Common myeloid progenitor, CD34-positive (primary cell): ENCODE measurements at regions not wholly inside any gene's neighbourhood (a gene's known extent, or its start where the extent isn't known, plus 50 kb on each side); places are given as distances from the start of the nearest gene placed in this dataset.
"Not testable (repeated sequence)": the region's sequence is repeated elsewhere in the genome, so short reads cannot be mapped to it uniquely, and the experiment has no call there.

Experiments
- CTCF ChIA-PET: fragments of 350-600 bp; sonication (Branson Sonifier 250); formaldehyde crosslinking; loops from one replicate; lab custom pipeline; 2021; ENCODE audit warnings: antibody characterized with exemption; lab: Charles Lee
- POLR2A ChIA-PET: fragments of 350-600 bp; sonication (Branson Sonifier 250); formaldehyde crosslinking; loops from one replicate; lab custom pipeline; 2021; ENCODE audit warnings: antibody characterized with exemption; lab: Charles Lee
- DNase-seq, 3 donors: peaks; one replicate each; pipeline versions ENCODE4 v3.0.0 to v3.0.0-alpha.2; 2013
- H3K27ac ChIP-seq, 2 experiments: 1 replicate in 1 of 2; 2 replicates in 1 of 2; pipeline ENCODE4 v1.7.0; 2013; ENCODE audit warnings: inconsistent platforms in 2 of 2, low read length in 2 of 2, mild to moderate bottlenecking in 2 of 2, low read depth in 1 of 2, moderate library complexity in 1 of 2; ENCODE audit not compliant: severe bottlenecking in 2 of 2, insufficient read depth in 1 of 2, poor library complexity in 1 of 2
- H3K27me3 ChIP-seq, 5 experiments: replicated peaks in 2 of 5; 1 replicate in 3 of 5; 2 replicates in 2 of 5; pipeline versions ENCODE4 v1.6.1 to v1.7.0; 2013; ENCODE audit warnings: low read length in 4 of 5, mild to moderate bottlenecking in 2 of 5, moderate library complexity in 2 of 5, inconsistent platforms in 1 of 5; ENCODE audit not compliant: insufficient read depth in 5 of 5, control insufficient read depth in 4 of 5
- H3K36me3 ChIP-seq, 4 experiments: 1 replicate in 2 of 4; 2 replicates in 2 of 4; pipeline versions ENCODE4 v1.6.1 to v1.7.0; 2013; ENCODE audit warnings: low read length in 3 of 4, control low read depth in 1 of 4, mild to moderate bottlenecking in 1 of 4; ENCODE audit not compliant: control insufficient read depth in 4 of 4, insufficient read depth in 4 of 4
- H3K4me1 ChIP-seq, 4 experiments: 1 replicate in 3 of 4; 2 replicates in 1 of 4; pipeline versions ENCODE4 v1.6.1 to v1.7.1; 2013; ENCODE audit warnings: low read length in 3 of 4, mild to moderate bottlenecking in 3 of 4, control low read depth in 1 of 4, inconsistent platforms in 1 of 4, moderate library complexity in 1 of 4; ENCODE audit not compliant: control insufficient read depth in 4 of 4, insufficient read depth in 4 of 4; ENCODE audit errors: control extremely low read depth in 1 of 4
- H3K4me3 ChIP-seq, 7 experiments: 1 replicate in 4 of 7; 2 replicates in 3 of 7; pipeline versions ENCODE4 v1.5.1 to v1.7.0; 2013; ENCODE audit warnings: mild to moderate bottlenecking in 7 of 7, low read length in 6 of 7, moderate library complexity in 6 of 7, inconsistent platforms in 2 of 7, low read depth in 2 of 7, control low read depth in 1 of 7; ENCODE audit not compliant: insufficient read depth in 4 of 7, control insufficient read depth in 1 of 7; ENCODE audit errors: extremely low read depth in 1 of 7
- H3K9me3 ChIP-seq, 5 experiments: 1 replicate in 4 of 5; 2 replicates in 1 of 5; pipeline versions ENCODE4 v1.6.1 to v1.7.1; 2013; ENCODE audit warnings: low read length in 4 of 5, mild to moderate bottlenecking in 2 of 5, inconsistent platforms in 1 of 5, low read depth in 1 of 5, moderate library complexity in 1 of 5; ENCODE audit not compliant: control insufficient read depth in 4 of 5, insufficient read depth in 2 of 5; ENCODE audit errors: control extremely low read depth in 1 of 5
- WGBS: methylation state at CpG from one replicate; pipeline ENCODE4 v1.1.5; 2013; ENCODE audit not compliant: insufficient coverage; 5-methylcytosine and 5-hydroxymethylcytosine counted together

DNA sequence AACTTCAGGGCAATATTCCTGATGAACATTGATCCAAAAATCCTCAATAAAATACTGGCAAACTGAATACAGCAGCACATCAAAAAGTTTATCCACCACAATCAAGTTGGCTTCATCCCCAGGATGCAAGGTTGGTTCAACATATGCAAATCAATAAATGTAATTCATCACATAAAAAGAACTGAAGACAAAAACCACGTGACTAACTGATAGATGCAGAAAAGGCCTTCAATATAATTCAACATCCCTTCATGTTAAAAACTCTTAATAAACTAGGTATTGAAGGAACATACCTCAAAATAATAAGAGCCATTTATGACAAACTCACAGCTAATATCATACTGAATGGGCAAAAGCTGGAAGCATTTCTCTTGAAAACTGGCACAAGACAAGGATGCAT lies 85.3 kb upstream of the THSD7B start:
- H3K9me3 ChIP-seq, POLR2A ChIA-PET, H3K36me3 ChIP-seq, H3K4me1 ChIP-seq, H3K27ac ChIP-seq, DNase-seq, CTCF ChIA-PET, H3K4me3 ChIP-seq, H3K27me3 ChIP-seq: not testable (repeated sequence)
- no CpG with 5 or more reads among the region's 1 CpG for WGBS

DNA sequence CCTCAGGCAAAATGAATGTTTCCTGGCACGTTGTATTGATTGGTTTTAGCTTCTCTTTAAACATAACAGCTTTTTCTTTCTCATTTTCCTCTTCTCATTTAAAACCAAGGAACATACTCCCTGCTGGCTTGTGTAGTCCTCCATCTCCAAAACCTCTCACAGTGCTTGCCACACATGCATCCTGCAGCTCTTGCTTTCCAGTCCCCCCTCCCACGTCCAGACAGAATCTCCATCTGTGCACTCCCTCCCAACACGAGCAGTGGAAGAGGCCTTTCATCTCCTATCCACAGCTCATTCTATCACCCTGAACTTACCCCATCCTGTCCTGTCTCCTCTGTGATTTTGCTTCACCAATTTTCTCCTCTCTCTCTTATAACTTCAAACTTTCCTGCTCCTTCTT lies 99.6 kb upstream of the THSD7B start:
- Histone ChIP-seq H3K4me1 (no peaks in the 10 kb centered on the region), H3K27ac (no peak overlapping the region), H3K27me3 (no peaks in the 10 kb centered on the region), H3K36me3 (no peaks in the 10 kb centered on the region), H3K9me3 (no peaks in the 10 kb centered on the region), H3K4me3 (no peak overlapping the region)
- DNase-seq = no peak
- ChIA-PET POLR2A (no interaction called here), CTCF (interaction anchor here (0.5 kb wide), 1 partner anchor 826 kb away, joined by 3 read pairs; no protein-coding TSS in a partner anchor)
- WGBS = 72% methylated on average over 3 of the region's 3 CpGs

DNA sequence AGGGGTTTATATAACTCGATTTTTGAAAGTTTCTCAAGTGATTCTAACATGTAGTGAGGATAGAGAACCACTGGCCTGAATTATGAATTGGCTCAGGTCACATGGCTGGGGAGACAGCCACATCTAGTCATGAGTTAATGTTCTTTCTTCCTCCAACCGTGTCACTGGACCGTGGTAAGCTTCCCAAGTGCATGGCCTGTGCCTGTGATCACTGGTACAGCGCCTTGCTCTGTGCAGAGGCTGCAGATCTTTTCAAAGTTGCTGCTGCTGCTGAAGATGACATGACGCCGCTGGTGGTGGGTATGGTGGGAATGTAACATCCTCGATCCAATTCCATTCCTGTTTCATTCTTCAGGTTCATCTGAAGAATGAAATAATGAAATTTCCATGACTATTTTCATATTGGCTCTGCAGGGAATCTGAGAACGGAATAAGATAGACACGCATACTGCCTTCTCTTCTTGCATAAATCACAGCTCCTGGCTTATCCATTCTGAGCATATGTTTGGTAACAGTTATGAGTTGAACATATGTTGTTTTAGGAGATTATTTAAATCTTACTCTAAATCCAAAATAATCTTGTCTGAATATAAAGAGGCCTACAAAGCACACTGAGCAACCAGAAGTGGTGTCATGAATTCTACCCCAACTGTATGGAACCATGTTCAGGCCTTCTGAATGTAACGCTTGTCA lies 100.5 kb upstream of the THSD7B start:
- Histone ChIP-seq H3K27me3 (no peaks in the 10 kb centered on the region), H3K4me1 (no peaks in the 10 kb centered on the region), H3K9me3 (no peaks in the 10 kb centered on the region), H3K27ac (no peak overlapping the region), H3K36me3 (no peaks in the 10 kb centered on the region), H3K4me3 (no peak overlapping the region)
- DNase-seq = no peak
- POLR2A ChIA-PET = no interaction called here
- CTCF ChIA-PET = no interaction called here
- 88% methylated on average over 8 of the region's 10 CpGs for WGBS

DNA sequence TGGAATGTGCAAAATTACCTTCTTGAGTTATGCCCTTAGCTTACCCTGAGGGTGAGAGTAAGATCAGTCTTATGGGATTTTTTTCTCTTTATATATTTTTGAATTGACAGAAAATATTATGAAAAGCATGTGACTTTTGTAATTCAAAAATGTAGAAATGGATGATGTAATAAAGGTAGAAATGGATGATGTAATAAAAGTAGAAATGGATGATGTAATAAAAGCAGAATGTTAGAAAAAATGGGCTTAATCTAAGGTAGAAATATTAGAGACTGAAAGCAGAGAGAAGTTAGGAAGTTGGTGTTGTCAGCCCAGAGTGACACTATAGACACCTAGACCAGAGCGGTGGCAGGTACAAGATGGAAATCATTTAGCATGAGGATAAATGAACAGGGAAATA lies 107.1 kb upstream of the THSD7B start:
- Histone ChIP-seq H3K4me1 (no peaks in the 10 kb centered on the region), H3K4me3 (no peak overlapping the region), H3K27ac (no peak overlapping the region), H3K9me3 (no peaks in the 10 kb centered on the region), H3K27me3 (no peaks in the 10 kb centered on the region), H3K36me3 (no peaks in the 10 kb centered on the region)
- ChIA-PET POLR2A (no interaction called here), CTCF (no interaction called here)
- no peak for DNase-seq
- 100% methylated on average over 1 of the region's 1 CpG for WGBS

- Histone ChIP-seq H3K4me1 (no peaks in the 10 kb centered on the region), H3K27ac (no peak overlapping the region), H3K9me3 (no peaks in the 10 kb centered on the region), H3K36me3 (no peaks in the 10 kb centered on the region), H3K4me3 (no peak overlapping the region), H3K27me3 (peaks cover 0 to 2% (median 0%) of the 10 kb centered on the region in 5 experiments)
- POLR2A ChIA-PET = no interaction called here
- 100% methylated on average over 1 of the region's 2 CpGs for WGBS
- CTCF ChIA-PET = no interaction called here
- DNase-seq = no peak
Observed at GRCh38 chr2:136653861-136654260, 111.5 kb upstream of the THSD7B start.

- H3K27me3 ChIP-seq = peaks cover 0 to 2% (median 0%) of the 10 kb centered on the region in 5 experiments
- H3K9me3 ChIP-seq = no peaks in the 10 kb centered on the region
- no peak overlapping the region for H3K27ac ChIP-seq
- no peak overlapping the region for H3K4me3 ChIP-seq
- POLR2A ChIA-PET = no interaction called here
- CTCF ChIA-PET = no interaction called here
- H3K4me1 ChIP-seq = no peaks in the 10 kb centered on the region
- no peak for DNase-seq
- 100% methylated on average over 1 of the region's 3 CpGs for WGBS
- H3K36me3 ChIP-seq = no peaks in the 10 kb centered on the region
Observed at GRCh38 chr2:136651456-136652010, 113.8 kb upstream of the THSD7B start.

DNA sequence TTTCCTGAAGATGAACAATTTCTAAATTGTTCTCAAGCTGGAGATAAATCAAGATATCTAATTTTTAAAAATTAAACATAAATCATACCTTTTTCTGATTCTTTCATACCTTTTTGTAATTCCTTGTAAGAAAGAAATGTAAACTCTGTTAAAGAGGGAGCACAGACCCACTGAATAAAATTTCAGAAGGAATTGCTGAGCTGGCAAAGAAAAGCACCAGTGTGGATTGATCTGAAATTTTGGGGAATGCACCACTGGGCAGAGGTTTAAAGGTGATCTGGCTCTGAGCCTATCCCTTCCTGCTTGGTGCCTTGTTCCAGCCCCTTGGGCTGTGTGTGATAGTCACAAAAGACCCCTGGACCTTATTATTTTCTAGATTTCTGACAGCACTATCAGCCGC lies 118.3 kb upstream of the THSD7B start:
- CTCF ChIA-PET = no interaction called here

More for the DNA sequence above, 118.3 kb upstream of the THSD7B start:
- H3K36me3 ChIP-seq = no peaks in the 10 kb centered on the region
- H3K27me3 ChIP-seq = peaks cover 0 to 2% (median 0%) of the 10 kb centered on the region in 5 experiments
- no peak for DNase-seq
- WGBS = no CpG with 5 or more reads among the region's 1 CpG
- H3K27ac ChIP-seq = no peak overlapping the region
- no peaks in the 10 kb centered on the region for H3K9me3 ChIP-seq
- no peak overlapping the region for H3K4me3 ChIP-seq
- H3K4me1 ChIP-seq = no peaks in the 10 kb centered on the region
- POLR2A ChIA-PET = no interaction called here
